ENCODE measurements at regions not wholly inside any gene's neighbourhood (a gene's known extent, or its start where the extent isn't known, plus 50 kb on each side); places are given as distances from the start of the nearest gene placed in this dataset.
"Not testable (repeated sequence)": the region's sequence is repeated elsewhere in the genome, so short reads cannot be mapped to it uniquely, and the experiment has no call there.

GRCh38 chrX:120752431-120753082 lies 122.7 kb upstream of the C1GALT1C1 start:
- DNase-seq = no peak

- DNase-seq = no peak
These were observed 121.8 kb upstream of the C1GALT1C1 start for GRCh38 chrX:120751683-120752082.

- no peak for DNase-seq
These were observed 120.5 kb upstream of the C1GALT1C1 start for GRCh38 chrX:120750381-120750780.

- no peak for DNase-seq
These were observed 119.4 kb upstream of the C1GALT1C1 start for GRCh38 chrX:120749141-120749846.

GRCh38 chrX:120746153-120746552 lies 116.3 kb upstream of the C1GALT1C1 start:
- no peak for DNase-seq

- no peak for DNase-seq
These were observed 113.3 kb upstream of the C1GALT1C1 start for GRCh38 chrX:120742946-120743665.

- DNase-seq = no peak
These were observed 111.6 kb upstream of the C1GALT1C1 start for GRCh38 chrX:120741452-120741851.

- no peak for DNase-seq
These were observed 110.2 kb upstream of the C1GALT1C1 start for GRCh38 chrX:120740072-120740471.

GRCh38 chrX:120739300-120739699 lies 109.4 kb upstream of the C1GALT1C1 start:
- DNase-seq = no peak

GRCh38 chrX:120736989-120737388 lies 107.1 kb upstream of the C1GALT1C1 start:
- no peak for DNase-seq

GRCh38 chrX:120735966-120736365 lies 106.1 kb upstream of the C1GALT1C1 start:
- DNase-seq = no peak

GRCh38 chrX:120732879-120733278 lies 103.0 kb upstream of the C1GALT1C1 start:
- no peak for DNase-seq

- DNase-seq = no peak
These were observed 102.6 kb upstream of the C1GALT1C1 start for GRCh38 chrX:120732461-120732860.

GRCh38 chrX:120731386-120731785 lies 101.5 kb upstream of the C1GALT1C1 start:
- DNase-seq = no peak

GRCh38 chrX:120729506-120730255 lies 99.8 kb upstream of the C1GALT1C1 start:
- not testable (repeated sequence) for DNase-seq

GRCh38 chrX:120727911-120728310 lies 98.1 kb upstream of the C1GALT1C1 start:
- no peak for DNase-seq

- DNase-seq = no peak
These were observed 97.6 kb upstream of the C1GALT1C1 start for GRCh38 chrX:120727452-120727851.

GRCh38 chrX:120726294-120726693 lies 96.4 kb upstream of the C1GALT1C1 start:
- DNase-seq = no peak

GRCh38 chrX:120725874-120726273 lies 96.0 kb upstream of the C1GALT1C1 start:
- no peak for DNase-seq

- DNase-seq = no peak
These were observed 89.8 kb upstream of the C1GALT1C1 start for GRCh38 chrX:120719622-120720021.

GRCh38 chrX:120718969-120719368 lies 89.1 kb upstream of the C1GALT1C1 start:
- no peak for DNase-seq

- not testable (repeated sequence) for DNase-seq
These were observed 72.5 kb upstream of the C1GALT1C1 start for GRCh38 chrX:120702337-120702736.

GRCh38 chrX:120697053-120697452 lies 67.2 kb upstream of the C1GALT1C1 start:
- DNase-seq = peak in 1 of 2 experiments; percentile 2
